ENCODE measurements at regions not wholly inside any gene's neighbourhood (a gene's known extent, or its start where the extent isn't known, plus 50 kb on each side); places are given as distances from the start of the nearest gene placed in this dataset.
A peak's percentile ranks its signal among the peaks of the same experiment; 100 is the strongest.

GRCh38 chr3:84074767-84075166 is 884.0 kb upstream of the CADM2 start:
- DNase-seq (ENCODE audit: low spot score): no peak

- DNase-seq (ENCODE audit: low spot score): peak; percentile 1
These were observed 881.3 kb upstream of the CADM2 start for GRCh38 chr3:84077479-84077878.

DNA sequence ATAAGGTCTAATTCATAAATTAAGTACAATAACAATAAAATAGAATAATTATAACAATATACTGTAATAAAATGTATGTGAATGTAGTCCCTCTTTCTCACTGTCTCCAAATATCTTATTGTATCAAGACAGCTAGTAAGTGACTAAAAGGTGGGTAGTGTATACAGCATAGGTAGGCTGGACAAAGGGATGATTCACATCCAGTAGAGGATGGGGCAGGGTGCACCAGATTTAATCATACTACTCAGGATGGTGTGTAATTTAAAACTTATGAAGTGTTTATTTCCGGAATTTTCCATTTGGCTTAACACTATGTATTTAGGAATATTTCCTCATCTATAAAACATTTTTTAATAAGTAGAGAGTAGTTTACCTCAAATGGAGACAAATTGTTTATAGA is 876.1 kb upstream of the CADM2 start:
- DNase-seq (ENCODE audit: low spot score): no peak

DNA sequence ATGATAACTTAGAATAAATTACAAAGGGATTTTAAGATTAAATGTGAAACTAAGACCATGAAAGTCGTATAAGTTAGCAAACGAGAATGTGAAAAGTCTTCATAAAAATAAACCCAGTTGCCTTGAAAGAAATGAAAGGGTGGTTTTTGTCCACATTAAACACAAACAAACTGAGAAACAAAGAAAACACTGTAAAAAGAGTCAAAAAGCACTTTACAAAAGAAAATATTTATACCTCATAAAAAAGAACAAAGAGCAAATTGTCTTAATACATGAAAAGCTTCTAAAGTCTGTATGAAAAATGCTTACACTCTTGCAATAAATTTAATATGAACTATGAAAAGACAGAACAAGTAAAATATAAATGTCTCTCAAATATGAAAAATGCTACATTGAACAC is 865.9 kb upstream of the CADM2 start:
- no peak for DNase-seq (ENCODE audit: low spot score)

DNA sequence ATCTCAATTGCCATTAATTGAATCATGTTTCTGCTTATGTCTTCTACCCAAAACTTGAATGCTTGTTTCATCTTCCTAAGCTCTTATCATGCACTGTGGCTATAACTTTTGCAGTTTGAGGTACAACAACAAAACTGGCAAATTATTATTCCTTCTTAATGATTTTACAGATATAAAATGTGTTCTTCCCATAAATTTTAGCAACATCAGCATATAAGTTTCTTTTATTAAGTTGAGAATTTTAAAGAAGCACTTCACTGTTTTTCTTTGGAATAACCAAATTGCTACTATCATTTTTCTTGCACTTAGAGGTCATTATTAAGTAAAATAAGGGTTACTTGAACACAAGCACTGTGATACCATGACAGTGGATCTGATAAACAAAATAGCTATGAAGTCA is 862.6 kb upstream of the CADM2 start:
- DNase-seq (ENCODE audit: low spot score): no peak

DNA sequence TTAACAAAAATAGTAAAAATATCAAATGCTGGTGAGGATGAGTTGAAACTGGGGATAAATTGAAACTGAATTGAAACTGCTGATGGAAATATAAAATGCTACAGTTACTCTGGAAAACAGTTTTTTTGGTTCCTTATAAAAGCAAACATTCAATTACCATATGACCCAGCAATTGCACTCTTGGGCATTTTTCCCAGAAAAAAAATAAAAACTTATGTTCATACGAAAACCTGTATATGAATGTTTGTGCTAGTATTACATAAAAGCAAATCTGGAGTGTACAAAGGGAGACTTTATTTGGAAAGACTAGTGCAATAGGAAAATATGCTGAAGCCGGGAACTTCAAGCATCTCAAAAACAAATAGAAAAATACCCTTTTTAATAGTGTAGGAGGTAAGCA is 857.9 kb upstream of the CADM2 start:
- no peak for DNase-seq (ENCODE audit: low spot score)

GRCh38 chr3:84108442-84108971 is 850.3 kb upstream of the CADM2 start:
- no peak for DNase-seq (ENCODE audit: low spot score)

DNA sequence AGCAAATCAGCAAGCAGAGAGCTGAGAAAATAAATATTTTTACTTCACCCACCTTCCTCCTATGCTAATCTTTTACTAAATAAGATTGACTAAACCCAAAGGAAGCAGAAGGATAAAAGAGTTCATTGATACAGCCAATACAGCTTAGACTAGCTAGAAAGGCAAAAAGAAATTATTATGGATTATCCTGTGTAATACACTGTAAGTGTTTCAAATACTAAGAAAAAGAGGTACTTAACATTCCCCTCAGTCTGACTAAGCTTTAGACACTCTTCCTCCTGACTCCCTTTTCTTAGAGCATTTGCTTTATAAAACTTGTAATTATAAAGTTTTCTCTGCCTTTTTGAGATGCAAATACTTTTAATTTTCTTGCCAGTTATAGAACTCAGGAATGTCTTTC is 848.9 kb upstream of the CADM2 start:
- no peak for DNase-seq (ENCODE audit: low spot score)

DNA sequence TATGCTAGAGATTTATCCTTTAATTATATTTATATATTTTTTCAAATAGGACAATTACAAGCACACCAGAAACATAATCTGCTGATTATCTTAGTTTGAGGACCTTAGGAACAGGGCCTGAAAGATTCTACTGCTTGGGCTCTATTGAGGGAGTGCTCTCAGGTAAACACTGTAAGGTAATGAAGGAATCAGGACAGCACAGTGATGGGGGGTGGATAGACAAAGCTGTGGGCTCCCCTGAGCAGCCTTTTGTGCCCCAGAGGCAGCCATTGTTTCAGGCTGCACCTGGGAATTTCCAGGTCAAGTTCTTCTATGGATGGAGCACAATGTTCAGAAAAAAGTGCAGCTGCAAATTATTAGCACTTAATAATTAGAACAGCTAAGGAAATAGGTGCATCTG is 848.0 kb upstream of the CADM2 start:
- no peak for DNase-seq (ENCODE audit: low spot score)

- DNase-seq (ENCODE audit: low spot score): no peak
These were observed 833.5 kb upstream of the CADM2 start for GRCh38 chr3:84125201-84125721.

GRCh38 chr3:84125760-84126159 is 833.0 kb upstream of the CADM2 start:
- DNase-seq (ENCODE audit: low spot score): no peak

DNA sequence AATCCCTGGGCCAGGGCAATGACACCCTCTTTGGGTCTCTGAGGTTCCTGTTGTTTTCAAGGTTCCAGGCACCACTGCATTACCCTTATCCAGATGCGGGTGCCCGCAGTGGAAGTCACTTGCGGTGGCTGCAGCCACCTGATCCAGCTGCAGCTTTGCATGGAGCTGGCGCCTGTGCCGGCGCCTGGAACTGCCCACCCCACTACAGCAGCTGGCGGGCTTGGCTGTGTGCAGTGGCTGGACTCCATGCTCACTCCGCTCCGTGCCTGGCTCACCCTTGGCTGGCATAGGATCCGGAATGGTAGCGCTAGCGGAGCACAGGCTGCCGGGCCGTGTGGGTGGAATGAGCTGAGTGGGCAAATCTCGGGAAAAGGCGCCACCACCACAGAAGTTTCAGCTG is 832.6 kb upstream of the CADM2 start:
- no peak for DNase-seq (ENCODE audit: low spot score)

GRCh38 chr3:84128024-84128423 is 830.8 kb upstream of the CADM2 start:
- DNase-seq (ENCODE audit: low spot score): no peak

GRCh38 chr3:84136425-84136824 is 822.4 kb upstream of the CADM2 start:
- DNase-seq (ENCODE audit: low spot score): no peak

- DNase-seq (ENCODE audit: low spot score): no peak
These were observed 818.2 kb upstream of the CADM2 start for GRCh38 chr3:84140631-84141030.

DNA sequence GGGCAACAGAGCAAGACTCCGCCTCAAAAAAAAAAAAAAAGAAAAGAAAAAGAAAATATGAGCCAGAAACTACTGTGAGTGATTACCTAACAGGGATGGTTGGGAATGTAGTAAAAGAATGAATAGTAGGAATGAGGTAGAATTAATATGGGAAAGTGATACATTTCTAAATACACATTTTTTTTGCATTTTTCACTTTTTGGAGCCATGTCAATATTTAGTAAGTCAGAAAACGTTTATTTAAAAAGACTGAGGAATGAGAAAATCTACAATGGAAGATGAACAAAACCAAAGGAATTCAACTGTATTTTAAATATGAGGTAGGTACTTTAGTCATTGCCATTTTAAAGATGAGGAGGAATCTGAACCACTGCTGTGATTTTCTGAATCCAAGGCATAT is 817.2 kb upstream of the CADM2 start:
- no peak for DNase-seq (ENCODE audit: low spot score)

GRCh38 chr3:84165328-84165727 is 793.5 kb upstream of the CADM2 start:
- DNase-seq (ENCODE audit: low spot score): no peak

GRCh38 chr3:84175449-84175848 is 783.3 kb upstream of the CADM2 start:
- DNase-seq (ENCODE audit: low spot score): no peak

- no peak for DNase-seq (ENCODE audit: low spot score)
These were observed 773.9 kb upstream of the CADM2 start for GRCh38 chr3:84184937-84185336.

- no peak for DNase-seq (ENCODE audit: low spot score)
These were observed 764.8 kb upstream of the CADM2 start for GRCh38 chr3:84194029-84194428.

DNA sequence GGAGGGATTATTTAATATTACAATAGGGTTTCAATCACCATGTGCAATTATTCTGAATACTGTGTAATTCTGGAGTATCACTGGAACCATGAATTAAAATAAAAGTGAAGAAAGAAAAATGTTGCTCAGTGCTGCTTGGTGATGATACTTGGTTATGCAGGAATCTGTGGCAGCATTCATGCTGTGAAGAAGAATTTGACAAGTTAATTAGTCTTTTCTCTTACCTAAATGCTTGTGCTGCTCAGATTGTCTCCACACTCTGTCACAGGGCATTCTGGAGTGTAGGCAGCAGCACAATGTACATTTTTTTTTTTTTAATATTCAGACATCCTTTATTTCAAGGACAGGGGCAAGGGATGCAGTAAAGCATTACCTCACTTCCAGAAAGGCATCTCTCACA is 749.3 kb upstream of the CADM2 start:
- no peak for DNase-seq (ENCODE audit: low spot score)

DNA sequence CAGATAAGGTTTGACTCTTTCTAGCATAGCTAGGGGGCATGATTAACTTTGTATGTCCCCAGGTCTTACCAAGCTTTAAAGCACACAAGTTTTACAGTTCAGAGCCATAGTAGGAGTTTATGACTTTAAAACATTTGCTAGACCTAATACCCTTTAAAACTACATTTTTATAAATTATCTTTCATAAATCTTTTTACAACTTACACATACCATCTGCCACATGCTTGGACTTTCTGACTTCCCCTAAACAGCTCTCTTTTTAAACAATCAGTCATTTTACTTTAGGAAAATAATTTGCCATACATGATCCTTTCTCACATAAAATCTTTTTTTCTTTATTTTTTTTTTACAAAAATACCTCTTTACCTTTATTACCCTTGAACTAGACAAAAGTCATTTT is 735.3 kb upstream of the CADM2 start:
- DNase-seq (ENCODE audit: low spot score): no peak

- no peak for DNase-seq (ENCODE audit: low spot score)
These were observed 734.5 kb upstream of the CADM2 start for GRCh38 chr3:84224262-84224661.

GRCh38 chr3:84236261-84236660 is 722.5 kb upstream of the CADM2 start:
- DNase-seq (ENCODE audit: low spot score): no peak

DNA sequence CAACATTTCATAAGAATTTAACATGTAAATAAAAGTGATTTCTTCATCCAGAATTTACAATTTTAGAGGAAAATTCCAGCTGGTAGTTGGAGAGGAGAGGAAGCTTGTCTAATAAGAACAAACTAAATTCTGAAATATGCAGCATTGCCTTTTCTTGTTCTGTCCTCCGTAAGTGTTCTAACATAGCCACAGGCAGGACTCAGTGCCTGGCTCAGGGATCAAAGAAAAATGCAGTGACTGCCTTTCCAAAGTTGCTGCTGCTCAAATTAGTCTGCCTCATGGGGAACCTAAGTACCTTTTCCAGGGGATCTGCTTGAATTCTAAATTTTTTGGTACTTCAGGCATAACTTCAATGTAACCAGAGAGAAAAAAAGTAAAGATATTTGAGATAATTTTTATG is 713.0 kb upstream of the CADM2 start:
- DNase-seq (ENCODE audit: low spot score): no peak

Measured in NAMALWA (cell line).